Mammary epithelial cell (primary cell): ENCODE measurements at regions not wholly inside any gene's neighbourhood (a gene's known extent, or its start where the extent isn't known, plus 50 kb on each side); places are given as distances from the start of the nearest gene placed in this dataset.

Experiments
- CTCF ChIP-seq, 2 donors: IDR thresholded peaks in 1 of 2; conservative IDR thresholded peaks in 1 of 2; 2 replicates each; pipeline ENCODE4 v1.5.1; 2011 to 2012; ENCODE audit warnings: inconsistent platforms in 2 of 2, low read length in 2 of 2, mild to moderate bottlenecking in 2 of 2, control low read depth in 1 of 2, low read depth in 1 of 2; ENCODE audit not compliant: insufficient read depth in 1 of 2; ENCODE audit errors: extremely low read depth in 1 of 2
- EZH2 ChIP-seq: IDR thresholded peaks from 2 replicates; pipeline ENCODE4 v1.6.1; 2012; ENCODE audit warnings: low read length, inconsistent platforms, borderline replicate concordance

DNA sequence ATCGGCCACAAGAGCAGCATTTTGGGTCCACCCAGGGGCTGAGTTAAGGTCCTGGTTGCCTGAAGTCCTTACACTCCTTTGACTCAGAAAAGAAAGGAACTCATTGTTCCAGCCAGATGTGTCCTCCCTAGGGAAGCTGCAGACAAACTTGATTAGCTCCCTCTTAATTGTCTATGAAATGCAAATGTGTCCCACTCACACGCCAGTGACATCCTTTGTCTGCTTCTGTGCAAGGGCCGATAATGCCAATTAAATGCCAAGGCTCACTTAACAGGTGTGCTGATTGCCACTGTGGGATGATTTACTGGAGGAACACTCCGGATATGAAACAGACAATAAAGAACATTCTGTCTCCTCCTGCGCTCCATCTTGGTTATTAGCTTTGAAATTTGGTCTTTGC, 332.9 kb upstream of the CPEB2 start:
- TF ChIP-seq CTCF (conservative IDR thresholded peaks at IDR 0.05 in 1 of 2, IDR thresholded peaks at IDR 0.05 in 1 of 2; ENCODE audit: extremely low read depth in 1 of 2, insufficient read depth in 1 of 2, low read depth in 1 of 2, low read length in 2 of 2) (no peak), EZH2 (no peak)
